Progenitor cell of endocrine pancreas (in vitro differentiated cells): ENCODE measurements at regions not wholly inside any gene's neighbourhood (a gene's known extent, or its start where the extent isn't known, plus 50 kb on each side); places are given as distances from the start of the nearest gene placed in this dataset.

Experiments used
- DNase-seq: peaks from one replicate; pipeline ENCODE4 v3.0.0; 2021; ENCODE audit warnings: low spot score; ENCODE audit not compliant: unreplicated experiment
- H3K27ac Mint-ChIP-seq: 2 replicates; pipeline ENCODE4 v1.8.0; 2021; ENCODE audit warnings: mild to moderate bottlenecking, moderate library complexity, mixed read lengths
- H3K27me3 Mint-ChIP-seq: 2 replicates; pipeline ENCODE4 v1.8.0; 2021; ENCODE audit warnings: mixed read lengths
- H3K36me3 Mint-ChIP-seq: 2 replicates; pipeline ENCODE4 v1.8.0; 2022; ENCODE audit warnings: mixed read lengths; ENCODE audit not compliant: insufficient read depth
- H3K4me1 Mint-ChIP-seq: 2 replicates; pipeline ENCODE4 v1.8.0; 2021; ENCODE audit warnings: low read depth, mixed read lengths
- H3K4me3 Mint-ChIP-seq: 2 replicates; pipeline ENCODE4 v1.8.0; 2021; ENCODE audit warnings: low read depth, mild to moderate bottlenecking, moderate library complexity, mixed read lengths
- H3K9me3 Mint-ChIP-seq: 2 replicates; pipeline ENCODE4 v1.8.0; 2021; ENCODE audit warnings: low read depth, mixed read lengths
- TF ChIP-seq, protein P1 (sequence below): fragments of 200-600 bp; sonication (generic); IDR thresholded peaks from one replicate; pipeline ENCODE4 v1.5.0; 2021; ENCODE audit warnings: antibody characterized with exemption, mild to moderate bottlenecking; ENCODE audit not compliant: unreplicated experiment

DNA sequence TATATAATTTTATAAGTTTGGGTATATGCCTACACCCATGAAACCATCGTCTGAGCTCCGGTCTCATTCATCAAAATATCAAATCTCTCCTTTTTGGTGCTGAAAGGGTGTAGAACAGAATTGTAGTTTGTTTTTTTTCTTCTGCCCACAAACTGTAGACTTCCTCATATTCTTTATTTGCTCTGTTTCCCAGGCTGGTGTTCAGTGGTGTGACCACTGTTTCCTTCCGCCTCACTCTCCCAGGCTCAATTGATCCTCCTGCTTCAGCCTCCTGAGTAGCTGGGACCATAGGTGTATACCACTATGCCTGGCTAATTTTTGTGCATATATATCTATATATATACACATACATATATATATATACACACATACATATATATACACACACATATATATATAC lies 139.6 kb upstream of the HCRTR2 start:
- TF ChIP-seq, protein P1, sequence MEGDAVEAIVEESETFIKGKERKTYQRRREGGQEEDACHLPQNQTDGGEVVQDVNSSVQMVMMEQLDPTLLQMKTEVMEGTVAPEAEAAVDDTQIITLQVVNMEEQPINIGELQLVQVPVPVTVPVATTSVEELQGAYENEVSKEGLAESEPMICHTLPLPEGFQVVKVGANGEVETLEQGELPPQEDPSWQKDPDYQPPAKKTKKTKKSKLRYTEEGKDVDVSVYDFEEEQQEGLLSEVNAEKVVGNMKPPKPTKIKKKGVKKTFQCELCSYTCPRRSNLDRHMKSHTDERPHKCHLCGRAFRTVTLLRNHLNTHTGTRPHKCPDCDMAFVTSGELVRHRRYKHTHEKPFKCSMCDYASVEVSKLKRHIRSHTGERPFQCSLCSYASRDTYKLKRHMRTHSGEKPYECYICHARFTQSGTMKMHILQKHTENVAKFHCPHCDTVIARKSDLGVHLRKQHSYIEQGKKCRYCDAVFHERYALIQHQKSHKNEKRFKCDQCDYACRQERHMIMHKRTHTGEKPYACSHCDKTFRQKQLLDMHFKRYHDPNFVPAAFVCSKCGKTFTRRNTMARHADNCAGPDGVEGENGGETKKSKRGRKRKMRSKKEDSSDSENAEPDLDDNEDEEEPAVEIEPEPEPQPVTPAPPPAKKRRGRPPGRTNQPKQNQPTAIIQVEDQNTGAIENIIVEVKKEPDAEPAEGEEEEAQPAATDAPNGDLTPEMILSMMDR, result no peak
- Mint-ChIP-seq H3K36me3 (no peaks in the 10 kb centered on the region), H3K4me3 (no peak overlapping the region)

DNA sequence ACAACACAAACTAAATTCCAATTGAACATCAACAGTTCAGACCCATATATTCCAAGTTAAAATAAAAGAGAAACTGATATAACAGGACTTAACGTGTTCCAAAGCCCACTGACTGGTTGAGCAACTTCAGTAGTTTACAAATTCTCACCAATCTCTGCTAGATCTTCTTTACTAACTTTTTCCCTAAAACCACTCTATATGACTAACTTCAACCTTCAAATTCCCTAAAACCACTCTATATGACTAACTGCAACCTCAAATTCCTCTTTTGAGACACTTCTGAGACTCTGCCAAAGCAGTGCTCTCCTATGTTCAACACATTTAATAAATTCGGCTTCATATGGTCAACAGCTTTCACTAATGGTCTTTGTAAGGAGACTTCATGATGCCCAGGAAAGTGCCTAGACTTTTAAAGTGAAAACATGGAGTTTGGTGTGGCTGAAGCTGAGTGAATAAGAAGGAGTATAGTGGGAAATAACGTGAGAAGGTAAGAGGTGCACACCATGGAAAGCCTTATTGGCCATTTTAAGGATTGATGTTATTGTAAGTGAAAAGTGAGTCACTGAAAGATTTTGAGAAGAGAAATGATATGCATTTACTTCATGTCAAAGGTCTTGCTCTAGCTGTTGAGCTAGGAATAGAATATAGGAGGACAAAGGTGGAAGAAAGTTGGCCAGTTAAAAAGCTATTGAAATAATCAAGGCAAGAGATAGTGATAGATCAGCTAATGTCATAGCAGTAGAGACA lies 134.0 kb upstream of the HCRTR2 start:
- H3K4me1 Mint-ChIP-seq, result no peaks in the 10 kb centered on the region
- TF ChIP-seq, protein P1, result no peak
- H3K9me3 Mint-ChIP-seq, result peaks cover 3% of the 10 kb centered on the region
- no peak overlapping the region for H3K27ac Mint-ChIP-seq
- no peaks in the 10 kb centered on the region for H3K36me3 Mint-ChIP-seq
- H3K4me3 Mint-ChIP-seq, result no peak overlapping the region
- H3K27me3 Mint-ChIP-seq, result no peaks in the 10 kb centered on the region
- DNase-seq, result no peak

More for the DNA sequence above, 139.6 kb upstream of the HCRTR2 start:
- Mint-ChIP-seq H3K27ac (no peak overlapping the region), H3K27me3 (no peaks in the 10 kb centered on the region), H3K4me1 (no peaks in the 10 kb centered on the region), H3K9me3 (peaks cover 17% of the 10 kb centered on the region)
- DNase-seq, result no peak

- Mint-ChIP-seq H3K4me1 (peaks cover 2% of the 10 kb centered on the region), H3K27me3 (no peaks in the 10 kb centered on the region), H3K27ac (no peak overlapping the region), H3K4me3 (no peak overlapping the region), H3K36me3 (no peaks in the 10 kb centered on the region), H3K9me3 (no peaks in the 10 kb centered on the region)
- DNase-seq, result no peak
- TF ChIP-seq, protein P1, result no peak
Measured at GRCh38 chr6:55046869-55047422, 127.4 kb upstream of the HCRTR2 start.

DNA sequence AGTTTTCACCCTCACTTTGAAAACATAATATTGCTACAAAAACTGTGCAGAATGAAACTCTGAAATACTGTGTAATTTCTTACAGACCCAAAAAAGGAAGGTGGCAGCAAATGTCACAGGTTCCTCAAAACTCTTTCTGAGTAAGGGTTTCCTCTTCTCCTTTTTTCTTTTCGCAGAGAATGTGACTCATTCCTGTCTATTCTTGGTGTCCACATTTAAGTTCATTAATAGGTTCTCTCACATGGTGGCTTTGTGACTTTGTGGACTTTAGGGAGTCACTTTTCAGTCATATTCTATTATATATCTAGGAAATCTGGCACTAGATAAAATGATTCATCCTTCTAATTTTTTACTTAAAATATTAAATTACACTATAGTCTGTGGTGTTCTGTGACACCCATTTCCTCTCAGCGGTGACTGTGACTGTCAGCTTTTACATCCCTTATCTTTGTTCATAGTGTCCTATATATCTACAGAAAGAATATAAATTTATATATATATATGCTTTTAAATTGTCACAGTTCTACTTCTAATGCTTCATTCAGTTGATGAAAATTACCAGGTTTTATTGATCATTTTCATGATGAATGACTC lies 126.8 kb upstream of the HCRTR2 start:
- Mint-ChIP-seq H3K27me3 (no peaks in the 10 kb centered on the region), H3K27ac (no peak overlapping the region), H3K9me3 (no peaks in the 10 kb centered on the region), H3K4me1 (peaks cover 2% of the 10 kb centered on the region), H3K4me3 (no peak overlapping the region), H3K36me3 (no peaks in the 10 kb centered on the region)
- no peak for DNase-seq
- TF ChIP-seq, protein P1, result no peak

DNA sequence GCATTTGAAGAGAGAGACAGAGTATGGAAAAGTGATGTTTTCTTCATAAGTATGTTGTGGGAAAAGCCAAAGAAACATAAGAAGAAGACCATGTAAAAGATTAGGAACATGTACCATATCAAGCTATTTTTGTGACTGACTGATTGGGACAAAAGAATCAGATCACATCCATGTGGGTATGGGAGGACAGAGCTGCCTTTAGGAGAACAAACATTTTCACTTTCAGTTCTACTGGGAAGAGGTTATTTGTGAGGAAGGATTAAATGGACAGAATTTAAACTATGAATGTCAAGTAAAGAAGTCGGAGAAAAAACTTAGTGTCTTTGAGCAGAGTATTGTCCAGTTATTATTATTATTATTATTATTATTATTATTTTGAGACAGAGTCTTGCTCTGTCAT lies 124.4 kb upstream of the HCRTR2 start:
- DNase-seq, result no peak
- Mint-ChIP-seq H3K27me3 (no peaks in the 10 kb centered on the region), H3K9me3 (no peaks in the 10 kb centered on the region), H3K27ac (no peak overlapping the region), H3K4me3 (no peak overlapping the region), H3K36me3 (no peaks in the 10 kb centered on the region), H3K4me1 (peaks cover 2% of the 10 kb centered on the region)
- TF ChIP-seq, protein P1, result no peak
